HS-27A (cell line): ENCODE measurements at regions not wholly inside any gene's neighbourhood (a gene's known extent, or its start where the extent isn't known, plus 50 kb on each side); places are given as distances from the start of the nearest gene placed in this dataset.

Experiments
- DNase-seq: peaks from one replicate; pipeline ENCODE4 v3.0.0-alpha.2; 2012; ENCODE audit warnings: low read depth, missing footprints

DNA sequence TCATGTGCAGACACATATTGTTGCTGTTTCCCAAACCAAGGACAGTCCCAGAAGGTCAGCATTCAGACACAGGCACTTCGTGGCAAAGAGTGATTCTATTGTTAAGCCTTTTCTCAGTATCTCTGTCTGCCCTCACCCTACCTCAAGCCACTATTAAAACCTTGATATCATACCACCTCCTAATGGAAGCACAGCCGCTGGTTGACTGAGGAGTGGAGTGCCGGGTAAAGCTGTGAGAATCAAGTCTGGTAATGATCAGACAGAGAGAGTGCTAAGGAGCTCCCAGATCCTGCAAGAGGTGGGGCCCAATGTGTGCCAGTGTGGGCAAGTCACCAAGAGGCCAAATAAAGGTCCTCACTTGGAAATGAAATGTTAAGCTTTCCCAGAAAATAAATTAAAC lies 819.5 kb downstream of the BCL11A start:
- no peak for DNase-seq

- DNase-seq, result no peak
Measured at GRCh38 chr2:59733567-59733930, 819.9 kb downstream of the BCL11A start.

GRCh38 chr2:59732871-59733566 lies 820.4 kb downstream of the BCL11A start:
- DNase-seq, result no peak

- DNase-seq, result no peak
Measured at GRCh38 chr2:59727121-59727590, 826.3 kb downstream of the BCL11A start.

DNA sequence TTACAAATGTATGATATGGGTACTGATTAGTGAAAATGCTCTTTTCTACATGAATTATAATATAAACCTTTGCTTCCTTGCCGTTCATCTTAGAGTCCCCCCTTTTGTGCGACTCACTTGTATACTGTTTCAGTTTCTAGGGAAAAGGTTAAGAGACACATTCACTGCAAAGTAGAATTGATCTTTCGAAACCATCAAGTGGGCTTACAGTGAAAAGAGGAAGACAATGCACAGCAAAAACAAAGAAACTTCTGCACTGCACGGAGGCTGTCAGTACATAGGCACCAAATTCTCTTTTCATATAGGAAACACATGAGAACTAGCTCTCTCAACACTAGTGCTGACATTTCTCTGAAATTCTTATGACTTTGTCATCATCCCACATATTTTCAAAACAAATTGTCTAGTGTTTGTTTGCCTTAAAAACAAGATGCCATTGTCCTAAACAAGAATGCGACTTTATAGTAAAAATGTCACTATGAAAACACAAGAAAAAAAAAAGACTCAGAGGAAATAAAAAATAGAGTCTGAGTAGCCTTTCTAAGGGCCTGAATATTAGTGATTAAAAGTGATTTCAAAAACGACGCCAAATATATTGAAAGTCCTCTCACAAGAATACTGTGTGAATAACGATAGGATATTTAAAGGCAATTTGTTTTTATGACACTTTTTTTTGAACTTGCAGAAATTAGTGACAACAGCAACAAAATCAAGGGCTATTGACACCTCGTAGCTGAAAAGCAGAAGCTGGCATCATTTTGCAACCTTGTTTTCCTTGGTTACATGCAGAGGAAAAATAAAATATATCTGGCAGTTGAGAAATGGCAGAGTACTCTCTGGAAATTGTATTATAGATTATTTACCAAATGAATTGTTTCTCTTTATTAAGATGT lies 827.0 kb downstream of the BCL11A start:
- no peak for DNase-seq

- no peak for DNase-seq
Measured at GRCh38 chr2:59724746-59725145, 828.7 kb downstream of the BCL11A start.

DNA sequence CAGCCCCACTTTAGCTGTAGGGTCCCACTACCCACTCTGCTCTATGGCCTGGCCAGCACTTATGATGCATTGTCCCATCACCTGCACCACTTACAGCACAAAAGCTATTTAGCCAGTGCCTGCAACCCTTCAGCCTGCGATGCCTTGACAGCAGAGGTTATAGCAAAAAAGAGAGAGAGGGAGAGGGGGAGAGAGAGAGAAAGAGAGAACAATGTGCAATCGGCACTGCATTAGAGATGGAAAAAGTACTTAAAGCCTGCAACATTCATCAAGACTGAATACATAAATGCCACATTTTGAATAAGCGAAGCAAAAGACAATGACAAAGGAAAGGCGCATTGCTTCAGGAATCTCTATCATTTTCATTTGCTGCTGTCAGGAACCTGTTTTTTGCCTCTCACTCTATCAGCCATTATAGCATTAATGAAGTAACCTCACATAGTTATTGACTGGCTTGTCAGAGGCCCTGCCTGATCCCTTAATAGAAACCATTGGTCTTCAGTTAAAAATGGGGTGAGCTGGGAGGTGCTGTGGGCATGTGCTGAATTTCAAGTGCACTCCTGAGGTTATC lies 833.1 kb downstream of the BCL11A start:
- no peak for DNase-seq

GRCh38 chr2:59713577-59713976 lies 839.9 kb downstream of the BCL11A start:
- no peak for DNase-seq

- no peak for DNase-seq
Measured at GRCh38 chr2:59711121-59711520, 842.3 kb downstream of the BCL11A start.

DNA sequence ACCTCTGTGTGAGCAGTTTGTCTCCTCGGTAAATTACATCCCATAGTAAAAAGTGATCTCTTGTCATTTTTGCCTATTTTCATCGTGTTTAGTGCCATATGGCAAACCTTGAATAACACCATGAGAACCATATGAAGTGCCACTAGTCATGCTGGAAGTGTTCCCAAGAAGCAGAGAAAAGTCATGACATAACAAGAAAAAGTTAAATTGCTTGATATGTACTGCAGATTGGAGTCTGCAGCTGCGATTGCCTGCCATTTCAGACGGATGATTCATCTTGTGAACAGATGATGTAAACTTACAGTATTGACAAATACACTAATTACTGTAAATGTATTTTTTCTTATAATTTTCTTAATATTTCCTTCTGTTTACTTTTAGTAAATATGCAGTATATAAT lies 846.7 kb downstream of the BCL11A start:
- no peak for DNase-seq

DNA sequence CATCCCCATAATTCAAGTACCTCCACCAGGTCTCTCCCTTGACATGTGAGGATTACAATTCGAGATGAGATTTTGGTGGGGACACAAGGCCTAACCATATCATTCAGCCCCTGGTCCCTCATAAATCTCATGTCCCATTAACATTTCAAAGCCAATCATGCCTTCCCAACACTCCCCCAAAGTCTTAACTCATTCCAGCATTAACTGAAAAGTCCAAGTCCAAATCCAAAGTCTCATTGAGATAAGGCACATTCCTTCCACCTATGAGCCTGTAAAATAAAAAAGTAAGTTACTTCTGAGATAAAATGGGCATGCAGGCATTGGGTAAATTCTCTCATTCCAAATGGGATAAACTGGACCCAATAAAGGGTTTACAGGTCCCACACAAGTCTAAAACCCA lies 849.7 kb downstream of the BCL11A start:
- DNase-seq, result no peak

- DNase-seq, result no peak
Measured at GRCh38 chr2:59702026-59702425, 851.4 kb downstream of the BCL11A start.

GRCh38 chr2:59701271-59701994 lies 852.0 kb downstream of the BCL11A start:
- DNase-seq, result no peak

DNA sequence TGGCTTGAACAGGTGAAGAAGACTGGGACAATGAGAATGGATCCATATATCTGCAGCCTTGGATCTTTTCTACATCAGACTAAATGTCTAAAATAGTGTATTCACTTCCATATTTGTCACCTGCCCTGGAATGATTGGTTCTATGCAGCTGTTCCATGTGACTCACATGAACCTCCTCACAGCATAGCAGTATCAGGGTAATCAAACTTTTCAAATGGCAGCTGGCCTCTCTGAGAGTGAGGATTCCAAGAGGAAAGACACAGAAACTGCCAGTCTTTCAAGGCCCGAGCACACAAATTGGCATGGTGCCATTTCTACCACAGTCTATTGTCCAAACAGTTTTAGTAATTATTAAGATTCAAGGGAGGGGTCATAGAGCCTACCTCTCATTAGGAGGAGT lies 859.3 kb downstream of the BCL11A start:
- no peak for DNase-seq

DNA sequence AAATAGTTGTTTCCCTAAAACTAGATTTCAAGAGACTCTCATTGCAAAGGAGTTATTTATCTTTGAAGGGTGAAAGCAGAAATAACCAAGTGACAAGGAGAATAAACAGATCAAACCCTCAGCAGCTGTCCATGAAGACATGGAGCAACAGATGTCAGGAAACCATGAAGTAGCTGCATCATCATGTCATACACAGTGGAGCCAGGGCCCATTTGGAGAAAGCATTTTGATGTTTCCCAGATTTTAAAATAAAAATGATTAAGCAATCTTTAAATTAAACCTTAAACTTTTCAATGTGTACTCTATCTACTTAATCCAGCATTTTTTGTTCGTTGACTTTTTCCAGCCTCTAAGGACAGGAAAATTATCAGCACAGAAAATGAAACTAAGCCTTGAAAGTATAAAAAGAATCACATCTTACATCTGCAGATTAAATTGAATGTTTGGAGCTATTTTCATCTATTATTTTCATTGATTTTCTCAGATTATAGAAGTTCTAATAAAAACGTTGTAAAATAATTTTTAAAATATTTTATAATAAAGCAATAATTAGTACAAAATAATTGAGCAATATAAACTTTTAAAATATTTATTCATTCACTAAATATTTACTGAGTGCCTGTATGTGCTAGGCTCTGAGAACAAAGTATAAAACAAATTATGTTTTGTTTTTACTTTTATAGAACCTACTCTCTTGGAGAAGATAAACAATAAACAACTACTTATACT lies 860.1 kb downstream of the BCL11A start:
- no peak for DNase-seq

- DNase-seq, result no peak
Measured at GRCh38 chr2:59691518-59692190, 861.8 kb downstream of the BCL11A start.

GRCh38 chr2:59690849-59691248 lies 862.6 kb downstream of the BCL11A start:
- DNase-seq, result no peak

GRCh38 chr2:59684771-59685166 lies 868.7 kb downstream of the BCL11A start:
- DNase-seq, result no peak

DNA sequence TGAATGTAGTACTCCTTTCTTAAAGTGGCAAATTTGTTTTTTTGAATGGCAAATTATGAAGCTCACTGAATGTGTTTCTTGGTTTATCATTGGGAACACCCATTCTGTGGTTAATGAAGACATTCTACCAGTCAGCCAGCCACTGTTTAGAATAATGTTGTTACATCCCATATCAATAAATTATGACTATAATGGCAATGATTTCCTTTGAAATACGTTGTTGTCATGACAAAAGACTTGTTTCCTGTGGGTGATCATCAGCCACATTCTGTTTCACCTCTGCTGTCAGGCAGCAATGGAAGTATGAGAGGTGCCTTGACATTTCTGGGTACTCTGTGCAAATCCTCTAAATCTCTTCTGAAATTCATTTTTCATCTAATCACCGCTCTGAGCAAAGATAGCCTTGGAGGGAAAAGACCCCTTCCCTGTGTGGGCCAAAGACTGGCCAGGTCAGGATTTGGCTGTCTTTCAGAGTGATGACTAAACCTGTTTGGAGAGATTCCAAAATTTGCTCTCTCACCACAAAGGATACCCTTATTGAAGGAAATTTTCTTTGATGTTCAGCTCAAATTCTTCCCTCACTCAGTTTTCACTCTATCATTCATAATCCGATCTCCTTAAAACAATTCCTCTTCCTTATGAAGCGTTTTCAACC lies 869.2 kb downstream of the BCL11A start:
- no peak for DNase-seq

DNA sequence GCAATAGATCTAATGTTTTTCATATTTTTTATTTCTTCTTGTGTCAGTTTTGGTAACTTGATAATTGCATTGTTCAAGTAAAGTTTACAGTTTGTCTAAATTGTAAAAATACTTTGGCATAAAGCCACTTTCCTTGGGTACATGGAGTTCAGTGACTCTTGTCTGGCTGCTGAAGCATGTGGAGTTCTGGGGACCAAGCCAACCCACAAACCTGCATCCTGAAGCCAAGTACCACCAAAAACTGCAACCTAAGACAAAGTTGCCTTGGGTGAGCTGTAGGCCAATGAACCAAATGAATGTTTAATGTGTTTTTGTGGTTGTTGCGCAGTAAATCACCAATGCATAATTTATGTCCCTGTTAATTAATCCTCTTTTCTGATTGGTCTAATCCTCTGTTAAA lies 872.6 kb downstream of the BCL11A start:
- DNase-seq, result no peak

DNA sequence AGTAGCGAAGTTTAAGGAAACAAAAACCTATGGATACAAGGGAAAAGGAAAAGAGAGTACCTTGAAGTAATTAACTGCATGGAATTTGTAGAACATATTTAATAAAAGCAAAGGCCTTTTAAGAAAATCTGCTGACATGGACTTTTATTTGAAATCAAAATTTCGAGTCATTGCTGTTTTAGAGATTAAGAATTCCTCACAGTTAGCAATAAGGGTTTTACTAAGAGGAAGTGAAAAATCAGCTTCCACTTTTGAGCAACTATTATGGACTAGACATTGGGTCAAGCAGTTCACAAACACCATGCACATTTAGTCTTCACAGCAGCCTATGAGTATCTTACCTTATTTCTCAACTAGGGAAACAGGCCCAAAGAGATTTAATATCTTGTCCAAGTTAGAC lies 876.3 kb downstream of the BCL11A start:
- no peak for DNase-seq
